GM12874 (cell line): ENCODE measurements at regions not wholly inside any gene's neighbourhood (a gene's known extent, or its start where the extent isn't known, plus 50 kb on each side); places are given as distances from the start of the nearest gene placed in this dataset.

Experiments used
- TF ChIP-seq, protein P1 (sequence below): IDR thresholded peaks from 2 replicates; pipeline ENCODE4 v1.5.1; 2011; ENCODE audit warnings: low read depth, mild to moderate bottlenecking, control low read depth, low read length, moderate library complexity; ENCODE audit not compliant: insufficient read depth

GRCh38 chr10:129272866-129273650 lies 194.0 kb upstream of the MGMT start:
- TF ChIP-seq, protein P1, sequence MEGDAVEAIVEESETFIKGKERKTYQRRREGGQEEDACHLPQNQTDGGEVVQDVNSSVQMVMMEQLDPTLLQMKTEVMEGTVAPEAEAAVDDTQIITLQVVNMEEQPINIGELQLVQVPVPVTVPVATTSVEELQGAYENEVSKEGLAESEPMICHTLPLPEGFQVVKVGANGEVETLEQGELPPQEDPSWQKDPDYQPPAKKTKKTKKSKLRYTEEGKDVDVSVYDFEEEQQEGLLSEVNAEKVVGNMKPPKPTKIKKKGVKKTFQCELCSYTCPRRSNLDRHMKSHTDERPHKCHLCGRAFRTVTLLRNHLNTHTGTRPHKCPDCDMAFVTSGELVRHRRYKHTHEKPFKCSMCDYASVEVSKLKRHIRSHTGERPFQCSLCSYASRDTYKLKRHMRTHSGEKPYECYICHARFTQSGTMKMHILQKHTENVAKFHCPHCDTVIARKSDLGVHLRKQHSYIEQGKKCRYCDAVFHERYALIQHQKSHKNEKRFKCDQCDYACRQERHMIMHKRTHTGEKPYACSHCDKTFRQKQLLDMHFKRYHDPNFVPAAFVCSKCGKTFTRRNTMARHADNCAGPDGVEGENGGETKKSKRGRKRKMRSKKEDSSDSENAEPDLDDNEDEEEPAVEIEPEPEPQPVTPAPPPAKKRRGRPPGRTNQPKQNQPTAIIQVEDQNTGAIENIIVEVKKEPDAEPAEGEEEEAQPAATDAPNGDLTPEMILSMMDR = no peak

- TF ChIP-seq, protein P1 = no peak
Observed at GRCh38 chr10:129273860-129274259, 193.2 kb upstream of the MGMT start.

DNA sequence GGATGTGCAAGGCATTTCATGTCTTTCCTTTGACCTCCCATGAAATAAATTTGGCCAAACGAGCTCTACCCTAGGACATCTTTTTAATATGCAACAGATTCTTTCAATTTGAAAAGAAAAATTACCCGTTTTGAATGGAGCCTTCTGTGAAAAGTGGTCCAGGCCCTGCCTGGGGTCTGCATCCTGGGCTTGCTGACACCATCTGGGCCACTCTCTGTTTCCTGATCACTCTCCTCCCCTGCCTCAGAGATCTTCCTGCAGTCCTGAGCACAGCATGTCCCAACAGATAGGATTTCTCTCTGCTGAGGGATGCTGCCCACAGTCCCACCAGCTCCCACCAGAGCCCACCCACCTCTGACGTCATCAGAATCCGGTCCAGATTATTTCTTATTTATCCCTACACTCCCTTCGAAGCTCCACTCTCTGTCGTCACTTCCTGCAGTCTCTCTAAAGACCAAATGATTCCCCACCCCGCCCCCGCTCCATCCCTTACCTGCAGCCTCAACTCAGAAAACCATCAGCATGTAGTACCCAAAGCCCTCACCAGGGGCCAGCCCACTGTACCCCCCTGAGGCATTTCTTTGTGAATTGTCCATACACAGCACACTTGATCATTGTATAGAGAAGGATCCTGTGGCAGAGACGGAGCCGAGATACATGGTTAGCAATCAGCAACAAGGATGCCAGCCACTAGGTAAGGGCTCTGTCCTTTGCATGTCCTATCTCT lies 192.1 kb upstream of the MGMT start:
- TF ChIP-seq, protein P1 = no peak

- TF ChIP-seq, protein P1 = no peak
Observed at GRCh38 chr10:129275886-129276285, 191.2 kb upstream of the MGMT start.

GRCh38 chr10:129277084-129277483 lies 190.0 kb upstream of the MGMT start:
- TF ChIP-seq, protein P1 = no peak

- TF ChIP-seq, protein P1 = no peak
Observed at GRCh38 chr10:129277841-129278240, 189.2 kb upstream of the MGMT start.

GRCh38 chr10:129278686-129279085 lies 188.4 kb upstream of the MGMT start:
- TF ChIP-seq, protein P1 = no peak
